Thyroid gland (tissue), 4 donors: ENCODE measurements at regions not wholly inside any gene's neighbourhood (a gene's known extent, or its start where the extent isn't known, plus 50 kb on each side); places are given as distances from the start of the nearest gene placed in this dataset.

ENCODE experiments used
- DNase-seq, 2 donors: peaks; one replicate each; pipeline ENCODE4 v3.0.0-alpha.2; 2019
- H3K27ac ChIP-seq, 3 donors: fragments of 200-600 bp; sonication (generic); 1 replicate in 2 of 3; 2 replicates in 1 of 3; pipeline ENCODE4 v1.5.1; 2016 to 2019; ENCODE audit warnings: mild to moderate bottlenecking in 1 of 3, moderate library complexity in 1 of 3
- H3K27me3 ChIP-seq: fragments of 200-600 bp; sonication (generic); one replicate; pipeline ENCODE4 v1.5.1; 2019
- H3K36me3 ChIP-seq, 2 donors: fragments of 200-600 bp; sonication (generic); one replicate each; pipeline ENCODE4 v1.5.1; 2016 to 2019
- H3K4me1 ChIP-seq, 2 donors: fragments of 200-600 bp; sonication (generic); one replicate each; pipeline ENCODE4 v1.5.1; 2017 to 2019
- H3K4me3 ChIP-seq, 3 donors: fragments of 200-600 bp; sonication (generic); replicated peaks in 1 of 3; 1 replicate in 2 of 3; 2 replicates in 1 of 3; pipeline ENCODE4 v1.5.1; 2016; ENCODE audit warnings: mild to moderate bottlenecking in 1 of 3
- H3K9me3 ChIP-seq: fragments of 200-600 bp; sonication (generic); one replicate; pipeline ENCODE4 v1.5.1; 2017
- CTCF ChIP-seq, 6 experiments: fragments of 200-600 bp in 3 of 6; fragments of 450-650 bp in 3 of 6; sonication (generic) in 3 of 6; IDR thresholded peaks; one replicate each; pipeline ENCODE4 v1.5.1; 2016 to 2019; ENCODE audit warnings: antibody characterized with exemption in 6 of 6, mild to moderate bottlenecking in 2 of 6, inconsistent platforms in 1 of 6, moderate library complexity in 1 of 6
- POLR2A ChIP-seq, 2 donors: fragments of 450-650 bp; IDR thresholded peaks; one replicate each; pipeline ENCODE4 v1.6.1; 2017; ENCODE audit warnings: antibody characterized with exemption in 2 of 2, mild to moderate bottlenecking in 2 of 2, moderate library complexity in 1 of 2
- WGBS, 2 donors: methylation state at CpG; one replicate each; pipeline ENCODE4 v1.1.5; 2017; 5-methylcytosine and 5-hydroxymethylcytosine counted together
- intact Hi-C: fragments of 100-400 bp; cut with DNase I; formaldehyde crosslinking; loops from one replicate; pipeline ENCODE4 v1.15.1; 2023

GRCh38 chr2:181309586-181309985, 147.6 kb upstream of the ITGA4 start:
- intact Hi-C loops = no loop called here
- Histone ChIP-seq H3K4me3 (no peak overlapping the region), H3K27me3 (no peaks in the 10 kb centered on the region), H3K4me1 (no peaks in the 10 kb centered on the region), H3K9me3 (no peaks in the 10 kb centered on the region), H3K36me3 (no peaks in the 10 kb centered on the region), H3K27ac (no peak overlapping the region)
- 84 to 86% methylated on average over 4 of the region's 4 CpGs for WGBS, 2 donors
- DNase-seq = no peak
- no peak for TF ChIP-seq POLR2A (IDR thresholded peaks at IDR 0.05)
- no peak for TF ChIP-seq CTCF (IDR thresholded peaks at IDR 0.05)

DNA sequence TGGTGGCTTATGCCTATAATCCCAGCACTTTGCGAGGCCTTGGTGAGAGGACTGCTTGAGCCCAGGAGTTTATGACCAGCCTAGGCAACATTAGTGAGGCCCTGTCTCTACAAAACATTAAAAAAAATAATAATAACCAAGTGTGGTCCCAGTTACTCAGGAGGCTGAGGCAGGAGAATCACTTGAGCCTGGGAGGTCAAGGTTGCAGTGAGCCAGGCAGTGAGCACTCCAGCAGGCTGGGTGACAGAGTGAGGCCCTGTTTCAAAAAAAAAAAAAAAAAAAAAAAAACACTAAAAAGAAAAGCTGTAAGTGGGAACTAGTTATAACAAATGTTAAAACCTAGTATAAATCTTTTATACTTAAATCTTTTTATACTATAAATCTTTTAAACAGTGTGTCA, 146.2 kb upstream of the ITGA4 start:
- no peak for TF ChIP-seq CTCF (IDR thresholded peaks at IDR 0.05)
- Histone ChIP-seq H3K27ac (no peak overlapping the region), H3K4me3 (no peak overlapping the region), H3K4me1 (no peaks in the 10 kb centered on the region), H3K27me3 (no peaks in the 10 kb centered on the region), H3K9me3 (no peaks in the 10 kb centered on the region), H3K36me3 (no peaks in the 10 kb centered on the region)
- WGBS, 2 donors = 87 to 95% methylated on average over 1 of the region's 1 CpG
- intact Hi-C loops = no loop called here
- no peak for DNase-seq

- TF ChIP-seq POLR2A (IDR thresholded peaks at IDR 0.05) (no peak), CTCF (IDR thresholded peaks at IDR 0.05) (no peak)
- 79 to 87% methylated on average over 4 of the region's 4 CpGs for WGBS, 2 donors
- Histone ChIP-seq H3K36me3 (no peaks in the 10 kb centered on the region), H3K27ac (no peak overlapping the region), H3K27me3 (no peaks in the 10 kb centered on the region), H3K4me3 (no peak overlapping the region), H3K4me1 (no peaks in the 10 kb centered on the region), H3K9me3 (no peaks in the 10 kb centered on the region)
- DNase-seq = no peak
- intact Hi-C loops = no loop called here
These were observed 145.3 kb upstream of the ITGA4 start for GRCh38 chr2:181311837-181312236.

- no peak for DNase-seq
- no peak overlapping the region for H3K27ac ChIP-seq
These were observed 144.7 kb upstream of the ITGA4 start for GRCh38 chr2:181312515-181312927.

DNA sequence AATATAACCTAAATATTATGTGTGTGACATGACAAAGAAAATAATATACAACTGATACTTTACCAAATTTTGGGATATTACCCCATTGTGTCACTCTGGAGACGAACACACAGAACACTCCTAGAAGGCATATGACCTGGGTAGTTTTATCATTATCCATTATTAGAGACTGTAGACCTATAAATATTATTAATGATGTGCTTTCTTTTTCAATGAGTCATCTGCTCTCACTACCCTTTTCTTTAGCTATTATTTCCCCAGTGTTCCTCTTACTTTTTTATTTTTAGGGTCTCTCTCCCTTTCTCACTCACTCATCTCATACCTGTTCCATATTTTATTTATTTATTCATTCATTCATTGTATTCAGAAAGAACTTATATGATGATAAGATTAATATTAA, 143.3 kb upstream of the ITGA4 start:
- intact Hi-C loops = no loop called here
- no peak for DNase-seq
- H3K27ac ChIP-seq = no peak overlapping the region
- H3K4me3 ChIP-seq = no peak overlapping the region
- H3K9me3 ChIP-seq = no peaks in the 10 kb centered on the region
- no peak for TF ChIP-seq POLR2A (IDR thresholded peaks at IDR 0.05)
- no peak for TF ChIP-seq CTCF (IDR thresholded peaks at IDR 0.05)
- H3K4me1 ChIP-seq = no peaks in the 10 kb centered on the region
- 87 to 98% methylated on average over 1 of the region's 1 CpG for WGBS, 2 donors
- H3K27me3 ChIP-seq = no peaks in the 10 kb centered on the region
- H3K36me3 ChIP-seq = no peaks in the 10 kb centered on the region

More at GRCh38 chr2:181312515-181312927, 144.7 kb upstream of the ITGA4 start:
- no peaks in the 10 kb centered on the region for H3K36me3 ChIP-seq
- WGBS, 2 donors = 76 to 86% methylated on average over 7 of the region's 7 CpGs
- TF ChIP-seq CTCF (IDR thresholded peaks at IDR 0.05) (no peak), POLR2A (IDR thresholded peaks at IDR 0.05) (no peak)
- no peaks in the 10 kb centered on the region for H3K9me3 ChIP-seq
- no peaks in the 10 kb centered on the region for H3K27me3 ChIP-seq
- H3K4me1 ChIP-seq = no peaks in the 10 kb centered on the region
- H3K4me3 ChIP-seq = no peak overlapping the region
- intact Hi-C loops = no loop called here
